HCT116 (cell line): ENCODE measurements at regions not wholly inside any gene's neighbourhood (a gene's known extent, or its start where the extent isn't known, plus 50 kb on each side); places are given as distances from the start of the nearest gene placed in this dataset.

Experiments used
- ATAC-seq: fragments of 200-7000 bp; cut with Tn5 transposase; 2 replicates; pipeline ENCODE4 v1.9.1; 2020; ENCODE audit warnings: mild to moderate bottlenecking, moderate library complexity
- BruUV-seq: library from RNA; stranded (reverse); fragments of 400-500 nt; replicated peaks from 2 replicates; lab custom pipeline; 2021; lab: Mats Ljungman, UMichigan
- CTCF ChIA-PET: fragments of 300-600 bp; sonication (Branson Sonifier 250); formaldehyde crosslinking; loops from one replicate; lab custom pipeline; 2021; ENCODE audit warnings: antibody characterized with exemption; lab: Charles Lee
- POLR2A ChIA-PET: fragments of 300-600, 350-600 bp; sonication (Branson Sonifier 250); formaldehyde crosslinking; loops from one replicate; lab custom pipeline; 2021; ENCODE audit warnings: antibody characterized with exemption; lab: Charles Lee
- RAD21 ChIA-PET, 2 experiments: fragments of 300-600 bp; sonication (Branson Sonifier 250); formaldehyde crosslinking; loops; one replicate each; lab custom pipeline; 2023; ENCODE audit warnings: low total read pairs in 2 of 2; ENCODE audit not compliant: uncharacterized antibody in 2 of 2, unreplicated experiment in 2 of 2, low non-redundant PET in 1 of 2; lab: Charles Lee
- DNase-seq: peaks from one replicate; pipeline ENCODE4 v3.0.0-alpha.2; 2010; ENCODE audit warnings: low read depth, low spot score
- H2AFZ ChIP-seq: fragments of 200-600 bp; shearing (Covaris generic), sonication (generic); 2 replicates; pipeline ENCODE4 v1.6.1; 2017; ENCODE audit warnings: low read depth, mixed run types, mixed read lengths, antibody characterized with exemption, low read length; ENCODE audit not compliant: poor library complexity, severe bottlenecking
- H3K27ac ChIP-seq: 2 replicates; pipeline ENCODE4 v1.5.1; 2012; ENCODE audit warnings: low read depth, low read length
- H3K27me3 ChIP-seq: fragments of 200-600 bp; sonication (generic); 2 replicates; pipeline ENCODE4 v1.6.1; 2016; ENCODE audit warnings: mixed run types, low read length, mixed read lengths; ENCODE audit not compliant: insufficient read depth
- H3K36me3 ChIP-seq, 2 experiments: fragments of 200-500 bp in 1 of 2; fragments of 200-600 bp in 1 of 2; sonication (Bioruptor generic) in 1 of 2; sonication (generic) in 1 of 2; 2 replicates each; pipeline versions ENCODE4 v1.5.1 to v1.6.1; 2014 to 2016; ENCODE audit warnings: low read length in 2 of 2, inconsistent platforms in 1 of 2, mixed read lengths in 1 of 2, mixed run types in 1 of 2; ENCODE audit not compliant: insufficient read depth in 2 of 2, control insufficient read depth in 1 of 2
- H3K4me1 ChIP-seq, 2 experiments: fragments of 200-600 bp in 1 of 2; sonication (generic) in 1 of 2; 2 replicates each; pipeline versions ENCODE4 v1.5.1 to v1.6.1; 2012 to 2017; ENCODE audit warnings: low read length in 2 of 2, inconsistent platforms in 1 of 2, mild to moderate bottlenecking in 1 of 2, mixed read lengths in 1 of 2, mixed run types in 1 of 2, moderate library complexity in 1 of 2; ENCODE audit not compliant: insufficient read depth in 2 of 2, control insufficient read depth in 1 of 2
- H3K4me2 ChIP-seq: fragments of 200-600 bp; sonication (generic); 2 replicates; pipeline ENCODE4 v1.6.1; 2017; ENCODE audit warnings: mixed run types, low read length, mixed read lengths
- H3K4me3 ChIP-seq, 2 experiments: fragments of 200-600 bp in 1 of 2; sonication (generic) in 1 of 2; replicated peaks in 1 of 2; 2 replicates each; pipeline ENCODE4 v1.5.1; 2011 to 2016; ENCODE audit warnings: low read length in 2 of 2, control low read depth in 1 of 2, low read depth in 1 of 2, mild to moderate bottlenecking in 1 of 2, mixed read lengths in 1 of 2, mixed run types in 1 of 2
- H3K79me2 ChIP-seq: fragments of 200-600 bp; sonication (generic); 2 replicates; pipeline ENCODE4 v1.6.1; 2017; ENCODE audit warnings: mild to moderate bottlenecking, mixed run types, low read length, moderate library complexity, mixed read lengths; ENCODE audit not compliant: insufficient read depth
- H3K9ac ChIP-seq: fragments of 200-600 bp; sonication (generic); 2 replicates; pipeline ENCODE4 v1.6.1; 2016; ENCODE audit warnings: low read length, mixed read lengths
- H3K9me2 ChIP-seq: fragments of 200-600 bp; sonication (generic), shearing (Covaris generic); 2 replicates; pipeline ENCODE4 v1.6.1; 2017; ENCODE audit warnings: mixed run types, mild to moderate bottlenecking, moderate library complexity; ENCODE audit not compliant: insufficient read depth
- H3K9me3 ChIP-seq, 2 experiments: fragments of 200-500 bp in 1 of 2; fragments of 200-600 bp in 1 of 2; sonication (Bioruptor generic) in 1 of 2; sonication (generic) in 1 of 2; 2 replicates each; pipeline ENCODE4 v1.6.1; 2014 to 2017; ENCODE audit warnings: low read length in 2 of 2, mixed read lengths in 2 of 2, inconsistent platforms in 1 of 2, low read depth in 1 of 2, mild to moderate bottlenecking in 1 of 2, mixed run types in 1 of 2, moderate library complexity in 1 of 2; ENCODE audit not compliant: control insufficient read depth in 1 of 2, insufficient read depth in 1 of 2
- H4K20me1 ChIP-seq: fragments of 200-600 bp; sonication (generic), shearing (Covaris generic); 2 replicates; pipeline ENCODE4 v1.6.1; 2017; ENCODE audit warnings: mixed run types, mild to moderate bottlenecking, moderate library complexity; ENCODE audit not compliant: insufficient read depth
- CBX3 ChIP-seq: IDR thresholded peaks from 2 replicates; pipeline ENCODE4 v1.6.1; 2012; ENCODE audit warnings: low read depth
- CEBPB ChIP-seq: IDR thresholded peaks from 2 replicates; pipeline ENCODE4 v1.6.1; 2012; ENCODE audit warnings: low read depth
- EGR1 ChIP-seq: IDR thresholded peaks from 2 replicates; pipeline ENCODE4 v1.6.1; 2012; ENCODE audit warnings: low read depth
- EZH2phosphoT487 ChIP-seq: fragments of 200-600 bp; IDR thresholded peaks from 2 replicates; pipeline ENCODE4 v1.6.1; 2018; ENCODE audit warnings: antibody characterized with exemption, borderline replicate concordance
- FOSL1 ChIP-seq: IDR thresholded peaks from 2 replicates; pipeline ENCODE4 v1.6.1; 2012; ENCODE audit warnings: low read depth
- JUND ChIP-seq: IDR thresholded peaks from 2 replicates; pipeline ENCODE4 v1.6.1; 2012
- POLR2A ChIP-seq: IDR thresholded peaks from 2 replicates; pipeline ENCODE4 v1.7.0; 2011; ENCODE audit warnings: borderline replicate concordance; ENCODE audit not compliant: insufficient read depth, insufficient read length; ENCODE audit errors: extremely low read depth
- POLR2AphosphoS5 ChIP-seq: IDR thresholded peaks from 2 replicates; pipeline ENCODE4 v1.6.1; 2011; ENCODE audit warnings: mild to moderate bottlenecking, low read depth, low read length, moderate library complexity
- RAD21 ChIP-seq: IDR thresholded peaks from 2 replicates; pipeline ENCODE4 v1.6.1; 2012; ENCODE audit warnings: low read depth, mild to moderate bottlenecking
- SIN3A ChIP-seq: IDR thresholded peaks from 2 replicates; pipeline ENCODE4 v1.6.1; 2012; ENCODE audit warnings: low read depth
- SRF ChIP-seq: IDR thresholded peaks from 2 replicates; pipeline ENCODE4 v1.6.1; 2012; ENCODE audit warnings: low read depth
- TCF7L2 ChIP-seq: IDR thresholded peaks from 2 replicates; pipeline ENCODE4 v1.7.0; 2011; ENCODE audit warnings: borderline replicate concordance, inconsistent platforms; ENCODE audit not compliant: insufficient read depth, insufficient read length; ENCODE audit errors: extremely low read depth
- YY1 ChIP-seq: IDR thresholded peaks from 2 replicates; pipeline ENCODE4 v1.6.1; 2011; ENCODE audit warnings: low read length, low read depth, moderate library complexity, mild to moderate bottlenecking; ENCODE audit not compliant: insufficient replicate concordance; ENCODE audit errors: extremely low read depth
- ZFX ChIP-seq: fragments of 450-650 bp; IDR thresholded peaks from 2 replicates; pipeline ENCODE4 v1.6.1; 2017
- ZNF274 ChIP-seq: fragments of 200-500 bp; sonication (Bioruptor generic); IDR thresholded peaks from 2 replicates; pipeline ENCODE4 v1.6.1; 2014; ENCODE audit warnings: mild to moderate bottlenecking, low read depth, low read length, inconsistent platforms
- intact Hi-C: fragments of 100-400 bp; cut with micrococcal nuclease; formaldehyde crosslinking; loops from 2 replicates; pipeline ENCODE4 v1.10.0; 2022
- TF ChIP-seq, protein P1 (sequence below): IDR thresholded peaks from 2 replicates; pipeline ENCODE4 v1.6.1; 2012
- TF ChIP-seq, protein P2 (sequence below), 3 experiments: fragments of 200-600 bp in 1 of 3; sonication (generic) in 1 of 3; IDR thresholded peaks in 2 of 3; conservative IDR thresholded peaks in 1 of 3; 2 replicates each; pipeline ENCODE4 v1.5.1; 2012 to 2017; ENCODE audit warnings: low read depth in 2 of 3, low read length in 2 of 3, antibody characterized with exemption in 1 of 3, borderline replicate concordance in 1 of 3, control low read depth in 1 of 3, mild to moderate bottlenecking in 1 of 3, mixed read lengths in 1 of 3, mixed run types in 1 of 3, moderate library complexity in 1 of 3; ENCODE audit not compliant: insufficient read depth in 1 of 3
- TF ChIP-seq, protein P3 (sequence below): IDR thresholded peaks from 2 replicates; pipeline ENCODE4 v1.6.1; 2012
- TF ChIP-seq, protein P4 (sequence below): IDR thresholded peaks from 2 replicates; pipeline ENCODE4 v1.6.1; 2012; ENCODE audit warnings: low read depth

DNA sequence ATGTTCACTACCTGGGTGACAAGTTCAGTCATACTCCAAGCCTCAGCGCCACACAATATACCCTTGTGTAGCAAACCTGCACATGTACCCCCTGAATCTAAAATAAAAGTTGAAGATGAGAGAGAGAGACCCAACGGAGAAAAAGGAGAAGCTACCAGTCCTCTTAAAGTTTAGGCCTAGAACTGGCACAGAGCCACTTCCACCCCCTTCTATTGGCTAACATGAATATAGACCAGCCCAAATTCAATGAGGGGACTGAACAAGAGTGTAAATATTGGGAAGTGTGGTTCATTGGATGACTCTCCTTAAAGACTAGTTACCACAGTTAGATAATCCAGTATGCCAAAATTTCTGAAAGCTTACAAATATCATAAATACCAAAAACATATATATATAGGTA is 139.9 kb upstream of the ATP1B1 start (continued):
- TF ChIP-seq TCF7L2 = no peak
- TF ChIP-seq, protein P1, sequence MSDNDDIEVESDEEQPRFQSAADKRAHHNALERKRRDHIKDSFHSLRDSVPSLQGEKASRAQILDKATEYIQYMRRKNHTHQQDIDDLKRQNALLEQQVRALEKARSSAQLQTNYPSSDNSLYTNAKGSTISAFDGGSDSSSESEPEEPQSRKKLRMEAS = no peak
- no peak for TF ChIP-seq YY1
- TF ChIP-seq EZH2phosphoT487 = no peak
- TF ChIP-seq, protein P2, sequence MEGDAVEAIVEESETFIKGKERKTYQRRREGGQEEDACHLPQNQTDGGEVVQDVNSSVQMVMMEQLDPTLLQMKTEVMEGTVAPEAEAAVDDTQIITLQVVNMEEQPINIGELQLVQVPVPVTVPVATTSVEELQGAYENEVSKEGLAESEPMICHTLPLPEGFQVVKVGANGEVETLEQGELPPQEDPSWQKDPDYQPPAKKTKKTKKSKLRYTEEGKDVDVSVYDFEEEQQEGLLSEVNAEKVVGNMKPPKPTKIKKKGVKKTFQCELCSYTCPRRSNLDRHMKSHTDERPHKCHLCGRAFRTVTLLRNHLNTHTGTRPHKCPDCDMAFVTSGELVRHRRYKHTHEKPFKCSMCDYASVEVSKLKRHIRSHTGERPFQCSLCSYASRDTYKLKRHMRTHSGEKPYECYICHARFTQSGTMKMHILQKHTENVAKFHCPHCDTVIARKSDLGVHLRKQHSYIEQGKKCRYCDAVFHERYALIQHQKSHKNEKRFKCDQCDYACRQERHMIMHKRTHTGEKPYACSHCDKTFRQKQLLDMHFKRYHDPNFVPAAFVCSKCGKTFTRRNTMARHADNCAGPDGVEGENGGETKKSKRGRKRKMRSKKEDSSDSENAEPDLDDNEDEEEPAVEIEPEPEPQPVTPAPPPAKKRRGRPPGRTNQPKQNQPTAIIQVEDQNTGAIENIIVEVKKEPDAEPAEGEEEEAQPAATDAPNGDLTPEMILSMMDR (IDR thresholded peaks at IDR 0.05 in 2 of 3, conservative IDR thresholded peaks at IDR 0.05 in 1 of 3; ENCODE audit: borderline replicate concordance in 1 of 3, insufficient read depth in 1 of 3, low read depth in 2 of 3, low read length in 2 of 3) = no peak
- TF ChIP-seq, protein P3, sequence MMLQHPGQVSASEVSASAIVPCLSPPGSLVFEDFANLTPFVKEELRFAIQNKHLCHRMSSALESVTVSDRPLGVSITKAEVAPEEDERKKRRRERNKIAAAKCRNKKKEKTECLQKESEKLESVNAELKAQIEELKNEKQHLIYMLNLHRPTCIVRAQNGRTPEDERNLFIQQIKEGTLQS = no peak
- TF ChIP-seq CEBPB = no peak
- no peak for TF ChIP-seq CBX3
- no peak for TF ChIP-seq FOSL1
- no peak for TF ChIP-seq RAD21
- TF ChIP-seq, all 23 proteins: peak for 0

DNA sequence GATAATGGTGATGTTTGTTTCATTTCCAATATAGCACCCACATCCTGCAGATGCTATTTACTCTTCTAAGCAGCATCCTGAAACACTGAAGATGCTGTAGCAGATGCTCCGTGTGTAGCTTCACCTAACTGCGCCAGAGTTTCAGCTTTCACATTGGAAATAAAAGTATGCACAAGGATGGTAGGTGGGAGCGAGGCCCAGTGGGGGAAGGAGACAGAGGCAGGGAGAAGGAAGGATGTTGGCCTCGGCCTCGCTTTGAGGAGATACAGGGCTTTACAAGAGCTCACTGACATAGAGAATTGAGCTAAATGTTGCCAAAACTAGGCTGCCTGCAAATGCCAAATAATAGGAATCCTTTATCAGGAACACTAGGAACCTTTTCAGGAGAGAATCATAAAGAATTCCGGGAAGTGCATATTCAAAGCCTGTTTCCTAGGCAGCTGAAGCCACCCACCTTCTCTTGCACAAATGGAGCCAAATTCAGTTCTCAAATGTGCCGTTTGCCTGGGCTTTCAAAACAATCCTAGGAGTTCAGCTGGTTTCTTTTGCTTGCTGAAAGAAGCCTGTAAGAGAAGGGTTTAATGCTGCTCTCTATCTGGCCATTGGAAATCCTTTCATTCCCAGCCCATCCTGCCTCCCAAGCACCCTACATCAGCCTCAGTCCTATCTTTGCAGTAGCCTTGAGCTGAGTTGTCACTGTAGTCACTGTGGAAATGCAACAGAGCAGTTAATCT is 135.4 kb upstream of the ATP1B1 start:
- RAD21 ChIA-PET = no interaction called here
- H3K36me3 ChIP-seq = no peaks in the 10 kb centered on the region
- no peaks in the 10 kb centered on the region for H3K27me3 ChIP-seq
- POLR2A ChIA-PET = no interaction called here
- TF ChIP-seq EZH2phosphoT487 (no peak), POLR2A (no peak), CEBPB (no peak), SRF (no peak), ZNF274 (no peak), EGR1 (no peak), JUND (no peak), CBX3 (no peak), RAD21 (no peak), SIN3A (no peak), POLR2AphosphoS5 (no peak), ZFX (no peak)
- TF ChIP-seq, protein P4, sequence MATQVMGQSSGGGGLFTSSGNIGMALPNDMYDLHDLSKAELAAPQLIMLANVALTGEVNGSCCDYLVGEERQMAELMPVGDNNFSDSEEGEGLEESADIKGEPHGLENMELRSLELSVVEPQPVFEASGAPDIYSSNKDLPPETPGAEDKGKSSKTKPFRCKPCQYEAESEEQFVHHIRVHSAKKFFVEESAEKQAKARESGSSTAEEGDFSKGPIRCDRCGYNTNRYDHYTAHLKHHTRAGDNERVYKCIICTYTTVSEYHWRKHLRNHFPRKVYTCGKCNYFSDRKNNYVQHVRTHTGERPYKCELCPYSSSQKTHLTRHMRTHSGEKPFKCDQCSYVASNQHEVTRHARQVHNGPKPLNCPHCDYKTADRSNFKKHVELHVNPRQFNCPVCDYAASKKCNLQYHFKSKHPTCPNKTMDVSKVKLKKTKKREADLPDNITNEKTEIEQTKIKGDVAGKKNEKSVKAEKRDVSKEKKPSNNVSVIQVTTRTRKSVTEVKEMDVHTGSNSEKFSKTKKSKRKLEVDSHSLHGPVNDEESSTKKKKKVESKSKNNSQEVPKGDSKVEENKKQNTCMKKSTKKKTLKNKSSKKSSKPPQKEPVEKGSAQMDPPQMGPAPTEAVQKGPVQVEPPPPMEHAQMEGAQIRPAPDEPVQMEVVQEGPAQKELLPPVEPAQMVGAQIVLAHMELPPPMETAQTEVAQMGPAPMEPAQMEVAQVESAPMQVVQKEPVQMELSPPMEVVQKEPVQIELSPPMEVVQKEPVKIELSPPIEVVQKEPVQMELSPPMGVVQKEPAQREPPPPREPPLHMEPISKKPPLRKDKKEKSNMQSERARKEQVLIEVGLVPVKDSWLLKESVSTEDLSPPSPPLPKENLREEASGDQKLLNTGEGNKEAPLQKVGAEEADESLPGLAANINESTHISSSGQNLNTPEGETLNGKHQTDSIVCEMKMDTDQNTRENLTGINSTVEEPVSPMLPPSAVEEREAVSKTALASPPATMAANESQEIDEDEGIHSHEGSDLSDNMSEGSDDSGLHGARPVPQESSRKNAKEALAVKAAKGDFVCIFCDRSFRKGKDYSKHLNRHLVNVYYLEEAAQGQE = no peak
- TF ChIP-seq, protein P1 = no peak
- no peak for DNase-seq
- no peaks in the 10 kb centered on the region for H3K9me3 ChIP-seq
- ATAC-seq = no peak
- no peak overlapping the region for H3K9ac ChIP-seq
- no peaks in the 10 kb centered on the region for H3K9me2 ChIP-seq
- H3K4me3 ChIP-seq = no peak overlapping the region
- no peak overlapping the region for H3K27ac ChIP-seq
- H3K79me2 ChIP-seq = no peaks in the 10 kb centered on the region
- no peaks in the 10 kb centered on the region for H4K20me1 ChIP-seq
- BruUV-seq = no TSS peak
- H3K4me1 ChIP-seq = 0 out of 4 replicates have a peak, but pooled peaks cover 0 to 3% of the 10 kb centered on the region in 2 experiments
- CTCF ChIA-PET = no interaction called here
- no peak overlapping the region for H2AFZ ChIP-seq
- intact Hi-C loops = no loop called here
- no peak overlapping the region for H3K4me2 ChIP-seq
